ENCODE measurements at regions not wholly inside any gene's neighbourhood (a gene's known extent, or its start where the extent isn't known, plus 50 kb on each side); places are given as distances from the start of the nearest gene placed in this dataset.

DNA sequence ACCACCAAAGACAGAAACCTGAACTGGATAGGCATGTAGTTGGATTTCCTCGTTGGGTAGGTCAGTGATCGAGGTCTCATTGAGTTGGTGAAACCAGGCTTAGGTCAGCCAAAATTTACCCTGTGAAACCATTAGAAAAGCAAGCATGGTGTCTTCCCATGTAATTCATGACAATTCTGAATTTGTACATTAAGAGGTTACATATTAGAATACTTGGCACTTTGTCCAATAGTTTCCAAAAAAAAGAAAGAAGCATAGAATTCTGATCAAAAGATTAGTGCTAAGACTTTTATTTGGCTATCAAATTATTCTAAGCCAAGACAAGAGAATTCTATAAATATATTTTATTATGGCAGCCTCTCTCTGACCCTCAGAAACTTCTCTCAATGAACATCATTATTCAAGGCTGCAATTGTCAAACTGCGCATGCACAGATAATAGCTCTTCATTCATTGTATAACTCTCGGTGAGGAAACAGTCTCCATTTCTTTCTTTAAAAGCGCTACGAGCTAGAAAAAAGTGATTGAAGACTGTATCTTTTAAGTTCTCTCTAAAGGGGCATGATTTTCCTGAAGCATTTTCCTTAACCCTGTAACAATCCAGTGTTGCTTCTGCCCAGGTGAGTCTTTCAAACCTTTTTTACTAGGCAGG, 79.1 kb upstream of the MYCN start (continued):
- TF ChIP-seq, protein P1, sequence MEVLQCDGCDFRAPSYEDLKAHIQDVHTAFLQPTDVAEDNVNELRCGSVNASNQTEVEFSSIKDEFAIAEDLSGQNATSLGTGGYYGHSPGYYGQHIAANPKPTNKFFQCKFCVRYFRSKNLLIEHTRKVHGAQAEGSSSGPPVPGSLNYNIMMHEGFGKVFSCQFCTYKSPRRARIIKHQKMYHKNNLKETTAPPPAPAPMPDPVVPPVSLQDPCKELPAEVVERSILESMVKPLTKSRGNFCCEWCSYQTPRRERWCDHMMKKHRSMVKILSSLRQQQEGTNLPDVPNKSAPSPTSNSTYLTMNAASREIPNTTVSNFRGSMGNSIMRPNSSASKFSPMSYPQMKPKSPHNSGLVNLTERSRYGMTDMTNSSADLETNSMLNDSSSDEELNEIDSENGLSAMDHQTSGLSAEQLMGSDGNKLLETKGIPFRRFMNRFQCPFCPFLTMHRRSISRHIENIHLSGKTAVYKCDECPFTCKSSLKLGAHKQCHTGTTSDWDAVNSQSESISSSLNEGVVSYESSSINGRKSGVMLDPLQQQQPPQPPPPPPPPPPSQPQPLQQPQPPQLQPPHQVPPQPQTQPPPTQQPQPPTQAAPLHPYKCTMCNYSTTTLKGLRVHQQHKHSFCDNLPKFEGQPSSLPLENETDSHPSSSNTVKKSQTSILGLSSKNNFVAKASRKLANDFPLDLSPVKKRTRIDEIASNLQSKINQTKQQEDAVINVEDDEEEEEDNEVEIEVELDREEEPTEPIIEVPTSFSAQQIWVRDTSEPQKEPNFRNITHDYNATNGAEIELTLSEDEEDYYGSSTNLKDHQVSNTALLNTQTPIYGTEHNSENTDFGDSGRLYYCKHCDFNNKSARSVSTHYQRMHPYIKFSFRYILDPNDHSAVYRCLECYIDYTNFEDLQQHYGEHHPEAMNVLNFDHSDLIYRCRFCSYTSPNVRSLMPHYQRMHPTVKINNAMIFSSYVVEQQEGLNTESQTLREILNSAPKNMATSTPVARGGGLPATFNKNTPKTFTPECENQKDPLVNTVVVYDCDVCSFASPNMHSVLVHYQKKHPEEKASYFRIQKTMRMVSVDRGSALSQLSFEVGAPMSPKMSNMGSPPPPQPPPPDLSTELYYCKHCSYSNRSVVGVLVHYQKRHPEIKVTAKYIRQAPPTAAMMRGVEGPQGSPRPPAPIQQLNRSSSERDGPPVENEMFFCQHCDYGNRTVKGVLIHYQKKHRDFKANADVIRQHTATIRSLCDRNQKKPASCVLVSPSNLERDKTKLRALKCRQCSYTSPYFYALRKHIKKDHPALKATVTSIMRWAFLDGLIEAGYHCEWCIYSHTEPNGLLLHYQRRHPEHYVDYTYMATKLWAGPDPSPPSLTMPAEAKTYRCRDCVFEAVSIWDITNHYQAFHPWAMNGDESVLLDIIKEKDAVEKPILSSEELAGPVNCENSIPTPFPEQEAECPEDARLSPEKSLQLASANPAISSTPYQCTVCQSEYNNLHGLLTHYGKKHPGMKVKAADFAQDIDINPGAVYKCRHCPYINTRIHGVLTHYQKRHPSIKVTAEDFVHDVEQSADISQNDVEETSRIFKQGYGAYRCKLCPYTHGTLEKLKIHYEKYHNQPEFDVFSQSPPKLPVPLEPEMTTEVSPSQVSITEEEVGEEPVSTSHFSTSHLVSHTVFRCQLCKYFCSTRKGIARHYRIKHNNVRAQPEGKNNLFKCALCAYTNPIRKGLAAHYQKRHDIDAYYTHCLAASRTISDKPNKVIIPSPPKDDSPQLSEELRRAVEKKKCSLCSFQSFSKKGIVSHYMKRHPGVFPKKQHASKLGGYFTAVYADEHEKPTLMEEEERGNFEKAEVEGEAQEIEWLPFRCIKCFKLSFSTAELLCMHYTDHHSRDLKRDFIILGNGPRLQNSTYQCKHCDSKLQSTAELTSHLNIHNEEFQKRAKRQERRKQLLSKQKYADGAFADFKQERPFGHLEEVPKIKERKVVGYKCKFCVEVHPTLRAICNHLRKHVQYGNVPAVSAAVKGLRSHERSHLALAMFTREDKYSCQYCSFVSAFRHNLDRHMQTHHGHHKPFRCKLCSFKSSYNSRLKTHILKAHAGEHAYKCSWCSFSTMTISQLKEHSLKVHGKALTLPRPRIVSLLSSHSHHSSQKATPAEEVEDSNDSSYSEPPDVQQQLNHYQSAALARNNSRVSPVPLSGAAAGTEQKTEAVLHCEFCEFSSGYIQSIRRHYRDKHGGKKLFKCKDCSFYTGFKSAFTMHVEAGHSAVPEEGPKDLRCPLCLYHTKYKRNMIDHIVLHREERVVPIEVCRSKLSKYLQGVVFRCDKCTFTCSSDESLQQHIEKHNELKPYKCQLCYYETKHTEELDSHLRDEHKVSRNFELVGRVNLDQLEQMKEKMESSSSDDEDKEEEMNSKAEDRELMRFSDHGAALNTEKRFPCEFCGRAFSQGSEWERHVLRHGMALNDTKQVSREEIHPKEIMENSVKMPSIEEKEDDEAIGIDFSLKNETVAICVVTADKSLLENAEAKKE (CRISPR knock-in tag; IDR thresholded peaks at IDR 0.05) = no peak
- TF ChIP-seq CREB1 (CRISPR knock-in tag; IDR thresholded peaks at IDR 0.05; ENCODE audit: low read depth) (no peak), POLR2AphosphoS5 (IDR thresholded peaks at IDR 0.05; ENCODE audit: low read depth) (no peak), NANOG (IDR thresholded peaks at IDR 0.05; ENCODE audit: borderline replicate concordance) (no peak), STAT1 (IDR thresholded peaks at IDR 0.05; ENCODE audit: unreplicated experiment) (no peak), EZH2 (IDR thresholded peaks at IDR 0.05; ENCODE audit: low read depth, unreplicated experiment) (no peak)
- TF ChIP-seq, protein P2, sequence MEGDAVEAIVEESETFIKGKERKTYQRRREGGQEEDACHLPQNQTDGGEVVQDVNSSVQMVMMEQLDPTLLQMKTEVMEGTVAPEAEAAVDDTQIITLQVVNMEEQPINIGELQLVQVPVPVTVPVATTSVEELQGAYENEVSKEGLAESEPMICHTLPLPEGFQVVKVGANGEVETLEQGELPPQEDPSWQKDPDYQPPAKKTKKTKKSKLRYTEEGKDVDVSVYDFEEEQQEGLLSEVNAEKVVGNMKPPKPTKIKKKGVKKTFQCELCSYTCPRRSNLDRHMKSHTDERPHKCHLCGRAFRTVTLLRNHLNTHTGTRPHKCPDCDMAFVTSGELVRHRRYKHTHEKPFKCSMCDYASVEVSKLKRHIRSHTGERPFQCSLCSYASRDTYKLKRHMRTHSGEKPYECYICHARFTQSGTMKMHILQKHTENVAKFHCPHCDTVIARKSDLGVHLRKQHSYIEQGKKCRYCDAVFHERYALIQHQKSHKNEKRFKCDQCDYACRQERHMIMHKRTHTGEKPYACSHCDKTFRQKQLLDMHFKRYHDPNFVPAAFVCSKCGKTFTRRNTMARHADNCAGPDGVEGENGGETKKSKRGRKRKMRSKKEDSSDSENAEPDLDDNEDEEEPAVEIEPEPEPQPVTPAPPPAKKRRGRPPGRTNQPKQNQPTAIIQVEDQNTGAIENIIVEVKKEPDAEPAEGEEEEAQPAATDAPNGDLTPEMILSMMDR (conservative IDR thresholded peaks at IDR 0.05; ENCODE audit: low read depth in 2 of 2) = no peak

DNA sequence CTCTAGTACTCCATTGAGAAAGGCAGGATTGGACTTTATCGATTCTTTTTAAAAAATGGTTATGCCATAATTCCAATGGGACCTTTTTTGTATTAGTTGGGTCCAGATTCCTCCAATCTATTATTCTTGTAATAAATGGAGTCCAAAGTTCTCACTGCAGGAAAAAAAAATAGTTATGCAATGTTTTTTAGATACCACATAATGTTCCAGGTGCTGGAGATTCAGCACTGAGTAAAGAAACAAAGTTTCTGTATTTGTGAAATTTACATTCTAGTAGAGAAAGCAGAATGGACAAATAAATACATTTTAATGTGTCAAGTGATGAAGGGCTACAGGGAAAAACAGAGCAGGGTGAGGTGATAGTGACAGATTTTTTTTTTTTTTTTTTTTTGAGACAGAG, 78.5 kb upstream of the MYCN start:
- H3K9me2 ChIP-seq (ENCODE audit: insufficient read depth) = no peaks in the 10 kb centered on the region
- DNase-seq (ENCODE audit: low spot score) = no peak
- no peaks in the 10 kb centered on the region for H4K20me1 ChIP-seq (replicated peaks; ENCODE audit: insufficient read depth)
- H3K4me2 ChIP-seq = no peak overlapping the region
- no peak overlapping the region for H3K27ac Mint-ChIP-seq
- H3K4me1 Mint-ChIP-seq = peaks cover 3% of the 10 kb centered on the region
- H3K36me3 Mint-ChIP-seq (ENCODE audit: low read depth) = no peaks in the 10 kb centered on the region
- no peak overlapping the region for H3K27ac ChIP-seq (ENCODE audit: low read depth)
- no peak overlapping the region for H2AFZ ChIP-seq
- no peaks in the 10 kb centered on the region for H3K27me3 ChIP-seq (ENCODE audit: insufficient read depth)
- H3K27me3 Mint-ChIP-seq (ENCODE audit: insufficient read depth, low read depth, poor library complexity) = peaks cover 3% of the 10 kb centered on the region
- H3K4me3 Mint-ChIP-seq = no peak overlapping the region
- no peak overlapping the region for H3K4me3 ChIP-seq
- H3K9me3 Mint-ChIP-seq = no peaks in the 10 kb centered on the region
- no peak for ATAC-seq
- no peaks in the 10 kb centered on the region for H3K36me3 ChIP-seq (ENCODE audit: insufficient read depth)
- H3F3A ChIP-seq (replicated peaks; ENCODE audit: low read depth) = no peaks in the 10 kb centered on the region
- no peaks in the 10 kb centered on the region for H3K79me2 ChIP-seq (replicated peaks; ENCODE audit: insufficient read depth)
- H3K4me1 ChIP-seq (ENCODE audit: insufficient read depth) = no peaks in the 10 kb centered on the region
- TF ChIP-seq CREB1 (CRISPR knock-in tag; IDR thresholded peaks at IDR 0.05; ENCODE audit: low read depth) (no peak), STAT1 (IDR thresholded peaks at IDR 0.05; ENCODE audit: unreplicated experiment) (no peak), ZNF114 (CRISPR knock-in tag; IDR thresholded peaks at IDR 0.05) (no peak)
- TF ChIP-seq, protein P1 (CRISPR knock-in tag; IDR thresholded peaks at IDR 0.05) = no peak

All from GM23338 (cell line).